ENCODE measurements at regions not wholly inside any gene's neighbourhood (a gene's known extent, or its start where the extent isn't known, plus 50 kb on each side); places are given as distances from the start of the nearest gene placed in this dataset.

- no peak for TF ChIP-seq CTCF (IDR thresholded peaks at IDR 0.05 in 2 of 3, conservative IDR thresholded peaks at IDR 0.05 in 1 of 3; ENCODE audit: borderline replicate concordance in 1 of 3, insufficient read depth in 1 of 3, low read depth in 2 of 3, low read length in 2 of 3)
- TF ChIP-seq CEBPB (IDR thresholded peaks at IDR 0.05; ENCODE audit: low read depth): no peak
- no peak for TF ChIP-seq POLR2AphosphoS5 (IDR thresholded peaks at IDR 0.05; ENCODE audit: low read depth, low read length)
- no peak for TF ChIP-seq ZNF274 (IDR thresholded peaks at IDR 0.05; ENCODE audit: low read depth, low read length)
- no peak for TF ChIP-seq POLR2A (IDR thresholded peaks at IDR 0.05; ENCODE audit: borderline replicate concordance, extremely low read depth, insufficient read depth, insufficient read length)
- no peak for TF ChIP-seq FOSL1 (IDR thresholded peaks at IDR 0.05; ENCODE audit: low read depth)
- no peak for TF ChIP-seq EZH2 (IDR thresholded peaks at IDR 0.05)
- TF ChIP-seq REST (IDR thresholded peaks at IDR 0.05; ENCODE audit: low read depth): no peak
- no peak for TF ChIP-seq EZH2phosphoT487 (IDR thresholded peaks at IDR 0.05; ENCODE audit: borderline replicate concordance)
- TF ChIP-seq, protein P1, sequence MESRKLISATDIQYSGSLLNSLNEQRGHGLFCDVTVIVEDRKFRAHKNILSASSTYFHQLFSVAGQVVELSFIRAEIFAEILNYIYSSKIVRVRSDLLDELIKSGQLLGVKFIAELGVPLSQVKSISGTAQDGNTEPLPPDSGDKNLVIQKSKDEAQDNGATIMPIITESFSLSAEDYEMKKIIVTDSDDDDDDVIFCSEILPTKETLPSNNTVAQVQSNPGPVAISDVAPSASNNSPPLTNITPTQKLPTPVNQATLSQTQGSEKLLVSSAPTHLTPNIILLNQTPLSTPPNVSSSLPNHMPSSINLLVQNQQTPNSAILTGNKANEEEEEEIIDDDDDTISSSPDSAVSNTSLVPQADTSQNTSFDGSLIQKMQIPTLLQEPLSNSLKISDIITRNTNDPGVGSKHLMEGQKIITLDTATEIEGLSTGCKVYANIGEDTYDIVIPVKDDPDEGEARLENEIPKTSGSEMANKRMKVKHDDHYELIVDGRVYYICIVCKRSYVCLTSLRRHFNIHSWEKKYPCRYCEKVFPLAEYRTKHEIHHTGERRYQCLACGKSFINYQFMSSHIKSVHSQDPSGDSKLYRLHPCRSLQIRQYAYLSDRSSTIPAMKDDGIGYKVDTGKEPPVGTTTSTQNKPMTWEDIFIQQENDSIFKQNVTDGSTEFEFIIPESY (IDR thresholded peaks at IDR 0.05; ENCODE audit: extremely low read depth, insufficient replicate concordance, low read length): no peak
- no peak for TF ChIP-seq JUND (IDR thresholded peaks at IDR 0.05)
Measured at GRCh38 chr15:53310709-53311108, 448.8 kb downstream of the WDR72 start.
